Sigmoid colon (tissue), 6 donors: ENCODE measurements at regions not wholly inside any gene's neighbourhood (a gene's known extent, or its start where the extent isn't known, plus 50 kb on each side); places are given as distances from the start of the nearest gene placed in this dataset.

ENCODE experiments used
- DNase-seq: peaks from one replicate; pipeline ENCODE4 v3.0.0-alpha.2; 2019
- H3K27ac ChIP-seq, 4 donors: fragments of 200-600 bp; sonication (generic); one replicate each; pipeline ENCODE4 v1.5.1; 2016 to 2019; ENCODE audit warnings: mild to moderate bottlenecking in 1 of 4
- H3K27me3 ChIP-seq, 3 donors: fragments of 200-600 bp; sonication (generic); one replicate each; pipeline ENCODE4 v1.5.1; 2019; ENCODE audit warnings: mild to moderate bottlenecking in 1 of 3
- H3K36me3 ChIP-seq, 4 donors: fragments of 200-600 bp; sonication (generic); one replicate each; pipeline ENCODE4 v1.5.1; 2016 to 2019
- H3K4me1 ChIP-seq, 4 donors: fragments of 200-600 bp; sonication (generic); one replicate each; pipeline ENCODE4 v1.5.1; 2017 to 2019
- H3K4me3 ChIP-seq, 4 donors: fragments of 200-600 bp; sonication (generic); one replicate each; pipeline ENCODE4 v1.5.1; 2017 to 2019; ENCODE audit warnings: mild to moderate bottlenecking in 2 of 4, moderate library complexity in 1 of 4
- H3K9me3 ChIP-seq, 4 donors: fragments of 200-600 bp in 3 of 4; sonication (generic) in 3 of 4; one replicate each; pipeline versions ENCODE4 v1.5.1 to v1.6.1; 2013 to 2019
- CTCF ChIP-seq, 4 experiments: fragments of 450-650 bp in 3 of 4; fragments of 200-600 bp in 1 of 4; IDR thresholded peaks; one replicate each; pipeline ENCODE4 v1.5.1; 2016 to 2019; ENCODE audit warnings: antibody characterized with exemption in 4 of 4, mild to moderate bottlenecking in 3 of 4, moderate library complexity in 2 of 4
- EP300 ChIP-seq, 4 donors: sonication (generic); formaldehyde crosslinking; IDR thresholded peaks; one replicate each; pipeline ENCODE4 v1.6.1; 2017; ENCODE audit warnings: antibody characterized with exemption in 4 of 4
- POLR2A ChIP-seq, 2 donors: fragments of 450-650 bp; IDR thresholded peaks; one replicate each; pipeline ENCODE4 v1.6.1; 2016; ENCODE audit warnings: antibody characterized with exemption in 2 of 2, mild to moderate bottlenecking in 2 of 2, moderate library complexity in 2 of 2
- POLR2AphosphoS5 ChIP-seq, 4 donors: sonication (generic); formaldehyde crosslinking; IDR thresholded peaks; one replicate each; pipeline ENCODE4 v1.6.1; 2017; ENCODE audit warnings: antibody characterized with exemption in 4 of 4
- WGBS, 2 donors: extraction: QIAGEN DNeasy Blood & Tissue Kit; methylation state at CpG; one replicate each; pipeline ENCODE4 v1.1.7; 2013; 5-methylcytosine and 5-hydroxymethylcytosine counted together
- intact Hi-C: fragments of 100-400 bp; cut with DNase I; formaldehyde crosslinking; loops from one replicate; pipeline ENCODE4 v1.15.1; 2023
- donor health status: healthy with polysubstance abuse.
- donor health status: healthy.

- no peak for DNase-seq
- Histone ChIP-seq H3K4me1 (no peaks in the 10 kb centered on the region), H3K27ac (no peak overlapping the region), H3K4me3 (no peak overlapping the region), H3K36me3 (no peaks in the 10 kb centered on the region), H3K27me3 (peaks cover 0 to 3% (median 0%) of the 10 kb centered on the region in 3 donors), H3K9me3 (no peaks in the 10 kb centered on the region)
- WGBS, 2 donors: 86 to 89% methylated on average over 22 of the region's 22 CpGs
- no peak for TF ChIP-seq CTCF (IDR thresholded peaks at IDR 0.05)
- no peak for TF ChIP-seq EP300 (IDR thresholded peaks at IDR 0.05)
- no peak for TF ChIP-seq POLR2A (IDR thresholded peaks at IDR 0.05)
- TF ChIP-seq POLR2AphosphoS5 (IDR thresholded peaks at IDR 0.05): no peak
- intact Hi-C loops: no loop called here
Measured at GRCh38 chr1:29488086-29488793, 251.9 kb downstream of the PTPRU start.

- Histone ChIP-seq H3K36me3 (no peaks in the 10 kb centered on the region), H3K27me3 (peaks cover 0 to 3% (median 0%) of the 10 kb centered on the region in 3 donors), H3K9me3 (no peaks in the 10 kb centered on the region), H3K4me3 (no peak overlapping the region), H3K27ac (no peak overlapping the region), H3K4me1 (no peaks in the 10 kb centered on the region)
- DNase-seq: peak; percentile 15
- intact Hi-C loops: no loop called here
- WGBS, 2 donors: 83 to 86% methylated on average over 6 of the region's 6 CpGs
- TF ChIP-seq CTCF (IDR thresholded peaks at IDR 0.05) (no peak), POLR2A (IDR thresholded peaks at IDR 0.05) (no peak), EP300 (IDR thresholded peaks at IDR 0.05) (no peak), POLR2AphosphoS5 (IDR thresholded peaks at IDR 0.05) (no peak)
Measured at GRCh38 chr1:29487291-29487690, 251.0 kb downstream of the PTPRU start.

GRCh38 chr1:29485096-29485925 lies 249.0 kb downstream of the PTPRU start:
- Histone ChIP-seq H3K27me3 (peaks cover 0 to 9% (median 8%) of the 10 kb centered on the region in 3 donors), H3K27ac (no peak overlapping the region), H3K4me3 (no peak overlapping the region), H3K9me3 (no peaks in the 10 kb centered on the region), H3K4me1 (no peaks in the 10 kb centered on the region), H3K36me3 (no peaks in the 10 kb centered on the region)
- peak; percentile 56 for DNase-seq
- 77 to 86% methylated on average over 5 of the region's 5 CpGs for WGBS, 2 donors
- intact Hi-C loops: no loop called here
- TF ChIP-seq POLR2A (IDR thresholded peaks at IDR 0.05): no peak
- no peak for TF ChIP-seq CTCF (IDR thresholded peaks at IDR 0.05)
- TF ChIP-seq EP300 (IDR thresholded peaks at IDR 0.05): no peak
- no peak for TF ChIP-seq POLR2AphosphoS5 (IDR thresholded peaks at IDR 0.05)

GRCh38 chr1:29482991-29483390 lies 246.7 kb downstream of the PTPRU start:
- DNase-seq: peak; percentile 25
- no peaks in the 10 kb centered on the region for H3K9me3 ChIP-seq
- H3K36me3 ChIP-seq: no peaks in the 10 kb centered on the region
- TF ChIP-seq POLR2A (IDR thresholded peaks at IDR 0.05) (no peak), CTCF (IDR thresholded peaks at IDR 0.05) (no peak), EP300 (IDR thresholded peaks at IDR 0.05) (no peak), POLR2AphosphoS5 (IDR thresholded peaks at IDR 0.05) (no peak)
- no peak overlapping the region for H3K4me3 ChIP-seq
- WGBS, 2 donors: 54 to 60% methylated on average over 6 of the region's 6 CpGs
- H3K27ac ChIP-seq: no peak overlapping the region
- no peaks in the 10 kb centered on the region for H3K4me1 ChIP-seq
- intact Hi-C loops: no loop called here
- peaks cover 0 to 27% (median 22%) of the 10 kb centered on the region in 3 donors for H3K27me3 ChIP-seq
